ENCODE measurements at regions not wholly inside any gene's neighbourhood (a gene's known extent, or its start where the extent isn't known, plus 50 kb on each side); places are given as distances from the start of the nearest gene placed in this dataset.

GRCh38 chr18:2336690-2337392 is 234.5 kb downstream of the METTL4 start:
- DNase-seq (ENCODE audit: extremely low spot score, insufficient read length, low read depth): no peak
- no peak for FAIRE-seq

- FAIRE-seq: no peak
These were observed 233.7 kb downstream of the METTL4 start for GRCh38 chr18:2337552-2338141.

GRCh38 chr18:2338601-2339000 is 232.7 kb downstream of the METTL4 start:
- no peak for DNase-seq (ENCODE audit: extremely low spot score, insufficient read length, low read depth)
- no peak for FAIRE-seq

More at GRCh38 chr18:2337552-2338141, 233.7 kb downstream of the METTL4 start:
- no peak for DNase-seq (ENCODE audit: extremely low spot score, insufficient read length, low read depth)

GRCh38 chr18:2340335-2340734 is 231.0 kb downstream of the METTL4 start:
- FAIRE-seq (no peak), DNase-seq (ENCODE audit: extremely low spot score, insufficient read length, low read depth) (no peak)

- no peak for DNase-seq (ENCODE audit: extremely low spot score, insufficient read length, low read depth)
- FAIRE-seq: peak; percentile 15
These were observed 223.3 kb downstream of the METTL4 start for GRCh38 chr18:2348003-2348402.

GRCh38 chr18:2351126-2351850 is 220.0 kb downstream of the METTL4 start:
- DNase-seq (ENCODE audit: extremely low spot score, insufficient read length, low read depth): no peak
- no peak for FAIRE-seq

- no peak for FAIRE-seq
- DNase-seq (ENCODE audit: extremely low spot score, insufficient read length, low read depth): no peak
These were observed 217.0 kb downstream of the METTL4 start for GRCh38 chr18:2354292-2354691.

- DNase-seq (ENCODE audit: extremely low spot score, insufficient read length, low read depth) (no peak), FAIRE-seq (no peak)
These were observed 214.4 kb downstream of the METTL4 start for GRCh38 chr18:2356906-2357305.

GRCh38 chr18:2360861-2361260 is 210.4 kb downstream of the METTL4 start:
- DNase-seq (ENCODE audit: extremely low spot score, insufficient read length, low read depth): no peak
- no peak for FAIRE-seq

- DNase-seq (ENCODE audit: extremely low spot score, insufficient read length, low read depth): no peak
- no peak for FAIRE-seq
These were observed 203.2 kb downstream of the METTL4 start for GRCh38 chr18:2368102-2368501.

GRCh38 chr18:2376707-2377106 is 194.6 kb downstream of the METTL4 start:
- no peak for DNase-seq (ENCODE audit: extremely low spot score, insufficient read length, low read depth)
- FAIRE-seq: no peak

- FAIRE-seq (no peak), DNase-seq (ENCODE audit: extremely low spot score, insufficient read length, low read depth) (no peak)
These were observed 191.2 kb downstream of the METTL4 start for GRCh38 chr18:2380101-2380500.

GRCh38 chr18:2381539-2381938 is 189.8 kb downstream of the METTL4 start:
- FAIRE-seq (no peak), DNase-seq (ENCODE audit: extremely low spot score, insufficient read length, low read depth) (no peak)

GRCh38 chr18:2387588-2387987 is 183.7 kb downstream of the METTL4 start:
- DNase-seq (ENCODE audit: extremely low spot score, insufficient read length, low read depth) (no peak), FAIRE-seq (no peak)

- FAIRE-seq (no peak), DNase-seq (ENCODE audit: extremely low spot score, insufficient read length, low read depth) (no peak)
These were observed 181.1 kb downstream of the METTL4 start for GRCh38 chr18:2390158-2390557.

- FAIRE-seq (no peak), DNase-seq (ENCODE audit: extremely low spot score, insufficient read length, low read depth) (no peak)
These were observed 179.8 kb downstream of the METTL4 start for GRCh38 chr18:2391470-2391869.

GRCh38 chr18:2392446-2392845 is 178.9 kb downstream of the METTL4 start:
- FAIRE-seq (no peak), DNase-seq (ENCODE audit: extremely low spot score, insufficient read length, low read depth) (no peak)

GRCh38 chr18:2394684-2395083 is 176.6 kb downstream of the METTL4 start:
- no peak for FAIRE-seq
- no peak for DNase-seq (ENCODE audit: extremely low spot score, insufficient read length, low read depth)

- DNase-seq (ENCODE audit: extremely low spot score, insufficient read length, low read depth): peak; percentile 29
- FAIRE-seq: peak; percentile 88
These were observed 175.7 kb downstream of the METTL4 start for GRCh38 chr18:2395427-2396161.

- FAIRE-seq: no peak
- no peak for DNase-seq (ENCODE audit: extremely low spot score, insufficient read length, low read depth)
These were observed 175.2 kb downstream of the METTL4 start for GRCh38 chr18:2396162-2396505.

Measured in GM18507 (cell line).